ENCODE measurements at regions not wholly inside any gene's neighbourhood (a gene's known extent, or its start where the extent isn't known, plus 50 kb on each side); places are given as distances from the start of the nearest gene placed in this dataset.

GRCh38 chr12:125451408-125451807, 386.2 kb downstream of the AACS start:
- TF ChIP-seq CTCF (IDR thresholded peaks at IDR 0.05; ENCODE audit: poor library complexity, severe bottlenecking) (no peak), POLR2AphosphoS5 (IDR thresholded peaks at IDR 0.05) (no peak), MXI1 (conservative IDR thresholded peaks at IDR 0.05; ENCODE audit: poor library complexity, severe bottlenecking) (no peak), RAD21 (conservative IDR thresholded peaks at IDR 0.05) (no peak), EZH2 (IDR thresholded peaks at IDR 0.05; ENCODE audit: borderline replicate concordance, insufficient read depth, low read length, poor library complexity, severe bottlenecking) (no peak), REST (IDR thresholded peaks at IDR 0.05; ENCODE audit: borderline replicate concordance) (no peak), SMC3 (conservative IDR thresholded peaks at IDR 0.05; ENCODE audit: poor library complexity) (no peak), TAF1 (IDR thresholded peaks at IDR 0.05; ENCODE audit: low read depth) (no peak)
